NCI-H2196 treated with DMSO at 0.1 percent for 48 hours (cell line): ENCODE measurements at regions not wholly inside any gene's neighbourhood (a gene's known extent, or its start where the extent isn't known, plus 50 kb on each side); places are given as distances from the start of the nearest gene placed in this dataset.

Experiments used
- DNase-seq: peaks from one replicate; lab custom pipeline; 2025; ENCODE audit not compliant: unreplicated experiment; lab: John Stamatoyannopoulos, UW

GRCh38 chr22:49609207-49609876, 218.3 kb downstream of the BRD1 start:
- DNase-seq = no peak

GRCh38 chr22:49608660-49609059, 219.0 kb downstream of the BRD1 start:
- DNase-seq = no peak

- no peak for DNase-seq
These were observed 219.4 kb downstream of the BRD1 start for GRCh38 chr22:49608228-49608627.

GRCh38 chr22:49607821-49608220, 219.9 kb downstream of the BRD1 start:
- no peak for DNase-seq

GRCh38 chr22:49606562-49607290, 220.9 kb downstream of the BRD1 start:
- DNase-seq = no peak

GRCh38 chr22:49604732-49605302, 222.9 kb downstream of the BRD1 start:
- DNase-seq = no peak

GRCh38 chr22:49603016-49603415, 224.7 kb downstream of the BRD1 start:
- no peak for DNase-seq

- DNase-seq = no peak
These were observed 225.2 kb downstream of the BRD1 start for GRCh38 chr22:49602481-49602880.

- no peak for DNase-seq
These were observed 225.9 kb downstream of the BRD1 start for GRCh38 chr22:49601614-49602321.

GRCh38 chr22:49600891-49601431, 226.7 kb downstream of the BRD1 start:
- no peak for DNase-seq

- no peak for DNase-seq
These were observed 227.2 kb downstream of the BRD1 start for GRCh38 chr22:49600468-49600867.

- no peak for DNase-seq
These were observed 227.8 kb downstream of the BRD1 start for GRCh38 chr22:49599691-49600455.

- no peak for DNase-seq
These were observed 228.6 kb downstream of the BRD1 start for GRCh38 chr22:49599039-49599438.

GRCh38 chr22:49598338-49598737, 229.3 kb downstream of the BRD1 start:
- no peak for DNase-seq

GRCh38 chr22:49597428-49598039, 230.1 kb downstream of the BRD1 start:
- no peak for DNase-seq

- DNase-seq = no peak
These were observed 232.1 kb downstream of the BRD1 start for GRCh38 chr22:49595465-49596078.

GRCh38 chr22:49594078-49594477, 233.6 kb downstream of the BRD1 start:
- DNase-seq = no peak

GRCh38 chr22:49593509-49593908, 234.2 kb downstream of the BRD1 start:
- DNase-seq = no peak

- DNase-seq = no peak
These were observed 234.7 kb downstream of the BRD1 start for GRCh38 chr22:49592780-49593501.
